ENCODE measurements at regions not wholly inside any gene's neighbourhood (a gene's known extent, or its start where the extent isn't known, plus 50 kb on each side); places are given as distances from the start of the nearest gene placed in this dataset.

GRCh38 chr2:187177253-187177652 lies 270.8 kb downstream of the CALCRL start:
- Histone ChIP-seq H3K4me1 (peaks cover 0 to 10% (median 0%) of the 10 kb centered on the region in 3 donors), H3K9me3 (peaks cover 0 to 2% (median 0%) of the 10 kb centered on the region in 3 donors), H3K27ac (no peak overlapping the region), H3K27me3 (no peaks in the 10 kb centered on the region), H3K4me3 (no peak overlapping the region), H3K36me3 (no peaks in the 10 kb centered on the region)
- TF ChIP-seq POLR2A (IDR thresholded peaks at IDR 0.05) (no peak), CTCF (IDR thresholded peaks at IDR 0.05) (no peak)
- DNase-seq, result no peak
- intact Hi-C loops (cut with DNase I), result no loop called here
- 92 to 93% methylated on average over 5 to 9 of the region's 10 CpGs for WGBS, 2 donors

GRCh38 chr2:187174582-187174981 lies 273.5 kb downstream of the CALCRL start:
- intact Hi-C loops (cut with DNase I), result no loop called here
- Histone ChIP-seq H3K4me3 (no peak overlapping the region), H3K27me3 (no peaks in the 10 kb centered on the region), H3K9me3 (no peaks in the 10 kb centered on the region), H3K27ac (no peak overlapping the region), H3K36me3 (no peaks in the 10 kb centered on the region), H3K4me1 (peaks cover 0 to 10% (median 0%) of the 10 kb centered on the region in 3 donors)
- 77 to 100% methylated on average over 1 of the region's 1 CpG for WGBS, 2 donors
- TF ChIP-seq POLR2A (IDR thresholded peaks at IDR 0.05) (no peak), CTCF (IDR thresholded peaks at IDR 0.05) (peak in 1 of 6 experiments; percentile 27)
- DNase-seq, result no peak

GRCh38 chr2:187171318-187171717 lies 276.7 kb downstream of the CALCRL start:
- Histone ChIP-seq H3K4me1 (no peaks in the 10 kb centered on the region), H3K27me3 (no peaks in the 10 kb centered on the region), H3K27ac (no peak overlapping the region), H3K4me3 (no peak overlapping the region), H3K9me3 (no peaks in the 10 kb centered on the region), H3K36me3 (no peaks in the 10 kb centered on the region)
- intact Hi-C loops (cut with DNase I), result no loop called here
- DNase-seq, result no peak
- WGBS, 2 donors, result 46 to 53% methylated on average over 3 of the region's 3 CpGs
- TF ChIP-seq POLR2A (IDR thresholded peaks at IDR 0.05) (no peak), CTCF (IDR thresholded peaks at IDR 0.05) (no peak)

- no peak for DNase-seq
These were observed 278.2 kb downstream of the CALCRL start for GRCh38 chr2:187169864-187170263.

More at GRCh38 chr2:187169864-187170263, 278.2 kb downstream of the CALCRL start:
- Histone ChIP-seq H3K4me3 (no peak overlapping the region), H3K27ac (no peak overlapping the region), H3K9me3 (no peaks in the 10 kb centered on the region), H3K4me1 (no peaks in the 10 kb centered on the region), H3K36me3 (no peaks in the 10 kb centered on the region), H3K27me3 (no peaks in the 10 kb centered on the region)
- TF ChIP-seq POLR2A (IDR thresholded peaks at IDR 0.05) (no peak), CTCF (IDR thresholded peaks at IDR 0.05) (no peak)
- 68 to 83% methylated on average over 2 of the region's 3 CpGs for WGBS, 2 donors
- intact Hi-C loops (cut with DNase I), result no loop called here
